ENCODE measurements at regions not wholly inside any gene's neighbourhood (a gene's known extent, or its start where the extent isn't known, plus 50 kb on each side); places are given as distances from the start of the nearest gene placed in this dataset.

DNA sequence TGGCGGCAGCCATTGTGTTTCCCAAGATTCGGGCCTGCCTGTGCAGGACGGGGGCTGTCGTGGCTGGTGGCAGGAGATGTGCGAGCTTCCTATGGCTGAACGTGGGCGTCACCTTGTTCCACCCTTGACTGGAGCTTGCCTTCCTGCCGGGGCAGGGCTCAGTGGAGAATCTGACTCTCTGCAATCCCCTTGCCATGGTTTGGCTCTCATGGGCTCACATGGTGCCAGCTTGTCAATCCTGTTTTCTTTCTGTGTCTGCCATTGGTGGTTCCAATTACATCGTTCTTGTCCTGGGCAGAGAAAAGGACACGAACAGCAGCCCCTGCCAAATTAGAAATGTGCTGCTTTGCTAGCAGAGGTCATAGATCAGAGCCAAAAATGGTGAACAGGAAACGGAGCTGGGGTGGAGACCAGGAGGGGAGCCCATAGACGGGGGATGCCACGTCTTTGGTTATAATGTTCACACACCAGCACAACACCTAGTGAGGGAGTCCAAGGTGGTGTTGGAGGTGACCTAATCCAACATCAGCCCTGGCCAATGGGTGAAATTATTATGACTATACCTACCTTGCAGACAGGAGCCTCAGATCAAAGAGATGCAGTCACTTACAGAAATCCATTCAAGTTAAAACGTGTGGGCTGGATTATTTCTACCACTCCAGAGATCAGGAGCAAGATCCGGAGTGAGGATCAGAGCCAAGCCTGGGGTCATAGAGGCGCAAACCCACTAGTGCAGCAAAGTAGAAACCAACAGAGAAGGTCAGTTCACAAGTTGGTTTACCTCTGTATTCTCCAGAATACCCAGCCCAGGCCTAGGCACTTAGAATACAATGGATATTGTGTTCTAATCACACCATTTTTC is 253.1 kb downstream of the SIPA1L2 start:
- Mint-ChIP-seq H3K27ac (no peak overlapping the region), H3K9me3 (no peaks in the 10 kb centered on the region), H3K4me3 (no peak overlapping the region), H3K4me1 (peaks cover 5% of the 10 kb centered on the region), H3K36me3 (no peaks in the 10 kb centered on the region), H3K27me3 (no peaks in the 10 kb centered on the region)
- no peak for DNase-seq

DNA sequence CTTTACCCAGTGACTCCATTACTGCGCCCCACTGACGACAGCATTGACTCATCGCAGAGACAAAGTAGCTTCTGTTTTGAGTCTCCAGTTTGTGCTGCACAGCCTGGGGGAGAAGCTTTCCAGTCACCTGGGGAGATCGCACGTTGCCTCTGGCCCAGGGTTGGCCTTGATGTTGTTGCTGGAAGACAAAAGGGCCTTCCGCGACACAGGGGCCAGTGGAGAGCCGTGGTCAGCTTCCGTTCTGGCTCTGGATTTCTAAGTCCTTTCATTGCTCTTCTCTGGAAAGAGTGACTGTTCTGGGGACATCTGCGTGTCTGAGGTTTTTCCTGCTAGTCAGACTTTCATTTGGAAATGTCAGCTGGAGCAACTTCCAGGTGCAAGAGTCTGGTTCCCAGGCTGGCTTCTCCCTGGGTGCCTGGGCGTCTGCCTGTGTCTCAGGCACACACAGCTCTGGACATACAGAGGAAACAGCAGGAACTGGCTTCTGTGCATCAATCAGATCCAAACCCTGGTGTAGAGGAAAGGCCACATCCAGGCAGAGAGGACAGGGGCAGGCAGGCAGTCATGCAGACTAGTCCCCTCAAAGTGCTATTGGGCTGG is 257.0 kb downstream of the SIPA1L2 start:
- Mint-ChIP-seq H3K4me3 (no peak overlapping the region), H3K36me3 (no peaks in the 10 kb centered on the region), H3K9me3 (no peaks in the 10 kb centered on the region), H3K27me3 (no peaks in the 10 kb centered on the region), H3K4me1 (peaks cover 5% of the 10 kb centered on the region), H3K27ac (no peak overlapping the region)
- DNase-seq: no peak

DNA sequence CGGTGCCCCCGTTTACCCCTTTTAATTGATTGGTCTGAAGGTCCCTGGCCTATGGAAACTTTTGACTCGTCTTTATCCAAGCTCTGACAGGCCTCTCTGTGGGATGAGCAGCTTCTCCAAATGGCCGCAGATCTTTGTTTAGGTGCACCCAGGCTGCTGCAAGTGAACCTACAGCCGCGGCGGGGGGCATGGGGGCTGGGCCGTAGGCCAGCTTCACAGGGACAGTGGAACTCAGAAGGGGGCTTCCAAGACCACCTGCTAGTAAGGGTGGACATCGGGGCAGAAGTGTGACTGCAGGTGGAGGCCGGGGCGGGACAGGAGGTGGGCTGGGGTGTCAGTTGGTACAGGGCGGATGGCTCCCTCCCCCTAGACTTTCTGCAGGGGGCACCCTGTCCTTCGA is 257.5 kb downstream of the SIPA1L2 start:
- no peaks in the 10 kb centered on the region for H3K36me3 Mint-ChIP-seq
- peaks cover 4% of the 10 kb centered on the region for H3K4me1 Mint-ChIP-seq
- no peak for DNase-seq
- H3K4me3 Mint-ChIP-seq: no peak overlapping the region
- no peaks in the 10 kb centered on the region for H3K27me3 Mint-ChIP-seq
- no peak overlapping the region for H3K27ac Mint-ChIP-seq
- no peaks in the 10 kb centered on the region for H3K9me3 Mint-ChIP-seq

DNA sequence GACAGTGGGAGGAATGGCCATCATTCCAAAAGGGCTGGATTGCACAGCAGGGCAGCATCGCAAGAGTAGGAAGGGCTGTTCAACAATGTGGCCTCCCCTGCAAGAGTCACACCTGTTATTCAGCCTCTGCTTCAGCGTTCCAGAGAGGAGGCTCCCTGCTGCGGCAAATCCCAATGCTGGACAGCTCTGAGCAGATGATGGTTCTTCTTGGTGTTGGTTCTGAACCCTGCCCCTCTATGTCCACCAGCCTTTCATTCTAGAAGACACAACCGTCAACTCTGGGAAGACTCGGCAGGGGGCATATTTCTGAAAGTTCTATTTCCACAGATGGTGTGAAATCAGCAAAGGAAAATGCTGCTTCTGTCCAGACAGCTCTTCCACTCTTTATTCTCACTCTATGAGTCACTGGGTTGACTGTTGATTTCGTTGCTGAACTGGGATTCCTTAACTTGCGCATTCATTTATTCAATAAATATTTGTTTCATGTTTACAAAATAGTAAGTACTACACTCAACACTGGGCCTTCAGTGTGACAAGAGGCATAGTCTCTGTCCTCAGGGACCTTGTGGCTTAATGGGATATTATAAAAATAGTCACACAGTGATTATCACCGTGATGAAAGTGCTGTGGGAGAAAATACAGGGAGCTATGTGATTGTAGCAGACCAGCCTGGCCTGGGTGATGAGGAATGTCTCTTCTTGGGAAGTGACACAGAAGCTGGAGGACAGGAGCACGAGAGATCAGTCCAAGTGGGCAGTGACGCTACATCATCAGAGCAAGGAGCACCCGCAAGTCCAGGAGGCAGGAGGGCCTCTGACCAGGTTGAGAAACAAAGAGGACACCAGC is 260.3 kb downstream of the SIPA1L2 start:
- H3K9me3 Mint-ChIP-seq: no peaks in the 10 kb centered on the region
- no peak for DNase-seq
- no peak overlapping the region for H3K27ac Mint-ChIP-seq
- no peaks in the 10 kb centered on the region for H3K27me3 Mint-ChIP-seq
- H3K36me3 Mint-ChIP-seq: no peaks in the 10 kb centered on the region
- no peak overlapping the region for H3K4me3 Mint-ChIP-seq
- H3K4me1 Mint-ChIP-seq: no peaks in the 10 kb centered on the region

DNA sequence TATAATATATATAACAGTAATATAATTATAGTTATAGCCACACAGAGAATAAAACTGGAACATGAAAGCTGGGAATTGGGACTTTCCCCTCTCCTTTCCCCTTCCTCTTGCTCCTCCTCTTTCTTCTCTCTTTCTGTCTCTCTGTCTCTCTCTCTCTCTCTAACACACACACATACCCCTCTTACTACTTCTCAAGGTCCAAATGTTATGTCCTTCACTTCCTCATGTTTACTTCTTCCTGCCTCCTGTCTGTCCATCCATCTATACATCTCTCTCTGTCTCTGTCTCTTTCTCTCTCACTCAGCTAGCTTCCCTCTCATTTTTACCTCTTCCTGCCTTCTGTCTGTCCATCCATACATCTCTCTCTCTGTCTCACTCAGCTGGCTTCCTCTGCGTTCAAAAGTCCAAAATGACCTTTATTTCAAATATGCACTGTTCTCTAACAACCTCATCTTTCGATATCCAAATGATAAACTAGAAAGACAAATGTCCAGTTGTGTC is 261.1 kb downstream of the SIPA1L2 start:
- Mint-ChIP-seq H3K4me1 (no peaks in the 10 kb centered on the region), H3K27ac (no peak overlapping the region)

DNA sequence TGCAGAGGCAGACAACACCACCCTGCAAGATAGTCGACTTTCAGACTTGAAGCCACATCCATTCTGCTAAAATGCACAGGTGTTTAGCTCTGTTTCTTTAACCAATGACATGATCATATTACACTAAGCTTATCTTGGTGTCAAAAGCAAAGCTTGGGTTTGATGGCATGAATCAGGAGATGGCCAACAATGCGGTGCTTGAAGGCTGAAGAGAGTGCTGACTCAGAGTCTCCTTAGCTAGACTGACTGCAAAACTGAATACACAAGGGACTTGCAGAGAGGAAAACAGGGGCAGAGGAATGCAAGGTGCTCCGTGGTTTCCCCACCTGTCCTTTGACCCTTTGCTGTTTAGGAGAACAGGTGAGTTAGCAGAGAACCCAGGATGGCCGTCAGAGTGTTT is 262.6 kb downstream of the SIPA1L2 start:
- no peaks in the 10 kb centered on the region for H3K36me3 Mint-ChIP-seq
- no peaks in the 10 kb centered on the region for H3K27me3 Mint-ChIP-seq
- no peaks in the 10 kb centered on the region for H3K4me1 Mint-ChIP-seq
- DNase-seq: no peak
- no peaks in the 10 kb centered on the region for H3K9me3 Mint-ChIP-seq
- no peak overlapping the region for H3K4me3 Mint-ChIP-seq
- no peak overlapping the region for H3K27ac Mint-ChIP-seq

More for the DNA sequence above, 261.1 kb downstream of the SIPA1L2 start:
- Mint-ChIP-seq H3K9me3 (no peaks in the 10 kb centered on the region), H3K27me3 (no peaks in the 10 kb centered on the region), H3K36me3 (no peaks in the 10 kb centered on the region), H3K4me3 (no peak overlapping the region)
- DNase-seq: no peak

DNA sequence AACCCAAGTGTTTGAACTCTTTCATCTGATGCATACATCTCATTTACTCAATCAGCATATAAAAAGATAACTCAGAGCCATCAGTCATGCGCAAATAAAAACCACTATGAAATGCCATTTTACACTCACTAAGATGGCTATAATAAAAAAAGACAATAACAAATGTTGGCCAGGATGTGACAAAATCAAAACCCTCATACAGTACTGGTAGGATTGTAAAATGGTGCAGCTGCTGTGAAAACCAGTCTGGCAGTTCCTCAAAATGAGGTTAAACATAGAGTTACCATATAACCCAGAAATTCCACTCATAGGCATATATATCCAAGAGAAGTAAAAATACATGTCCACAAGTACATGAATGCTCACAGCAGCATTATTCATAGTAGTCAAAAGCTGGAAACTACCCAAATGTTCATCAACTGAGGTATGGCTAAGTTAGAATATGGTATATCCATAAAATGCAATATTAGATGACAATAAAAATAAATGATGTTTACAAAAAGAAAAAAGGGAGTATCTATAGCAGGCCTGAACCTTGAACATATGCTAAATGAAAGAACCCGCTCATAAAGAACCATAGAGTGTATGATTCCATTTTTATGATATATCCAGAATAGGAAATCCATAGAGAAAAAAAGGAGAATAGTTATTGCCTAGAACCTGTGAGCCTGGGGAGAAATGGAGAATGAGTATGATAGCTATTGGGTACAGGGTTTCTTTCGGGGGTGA is 265.1 kb downstream of the SIPA1L2 start:
- Mint-ChIP-seq H3K27ac (no peak overlapping the region), H3K36me3 (no peaks in the 10 kb centered on the region), H3K4me1 (no peaks in the 10 kb centered on the region), H3K4me3 (no peak overlapping the region), H3K9me3 (no peaks in the 10 kb centered on the region), H3K27me3 (no peaks in the 10 kb centered on the region)
- no peak for DNase-seq

DNA sequence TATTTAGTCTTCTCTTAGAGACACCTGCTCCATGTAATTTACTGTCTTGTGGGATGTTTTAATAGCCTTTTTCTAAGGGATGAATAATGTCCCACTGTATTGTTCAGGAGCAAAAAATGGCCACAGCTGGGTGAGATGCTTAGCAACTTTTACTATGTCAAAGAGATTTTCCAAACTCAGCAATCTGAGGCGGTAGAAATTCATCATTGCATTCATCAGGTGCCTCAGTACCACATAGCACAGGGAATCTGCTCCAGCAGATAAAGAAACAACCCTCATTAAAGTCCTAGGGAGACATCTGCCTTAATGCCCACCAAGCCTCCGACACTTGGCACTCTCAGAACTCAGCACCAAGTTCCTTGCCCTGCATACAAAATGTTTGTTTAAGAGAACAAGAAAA is 266.9 kb downstream of the SIPA1L2 start:
- no peak overlapping the region for H3K4me3 Mint-ChIP-seq
- no peaks in the 10 kb centered on the region for H3K27me3 Mint-ChIP-seq
- no peaks in the 10 kb centered on the region for H3K36me3 Mint-ChIP-seq
- H3K4me1 Mint-ChIP-seq: no peaks in the 10 kb centered on the region
- no peaks in the 10 kb centered on the region for H3K9me3 Mint-ChIP-seq
- DNase-seq: no peak
- H3K27ac Mint-ChIP-seq: no peak overlapping the region

DNA sequence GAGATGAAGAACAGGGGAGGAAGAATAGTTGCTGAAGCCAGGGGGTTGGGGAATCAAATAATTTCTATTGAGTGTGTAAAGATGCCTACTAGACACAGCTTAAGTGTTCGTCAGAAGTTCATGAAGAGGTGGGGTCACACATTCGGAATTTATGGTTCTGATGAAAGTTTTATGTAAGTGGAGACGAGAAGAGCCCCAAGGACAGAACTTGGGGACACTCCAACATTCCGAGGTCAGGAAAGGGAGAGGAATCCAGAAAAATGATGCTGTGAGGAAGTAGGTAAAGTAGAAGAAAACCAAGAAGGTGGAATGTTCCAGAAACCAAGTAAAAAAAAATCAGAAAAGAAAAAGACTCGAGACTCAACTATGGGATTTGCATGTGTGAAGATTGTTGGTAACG is 272.5 kb downstream of the SIPA1L2 start:
- H3K4me3 Mint-ChIP-seq: no peak overlapping the region
- no peak overlapping the region for H3K27ac Mint-ChIP-seq
- H3K9me3 Mint-ChIP-seq: no peaks in the 10 kb centered on the region
- H3K36me3 Mint-ChIP-seq: no peaks in the 10 kb centered on the region
- no peak for DNase-seq
- H3K4me1 Mint-ChIP-seq: no peaks in the 10 kb centered on the region
- H3K27me3 Mint-ChIP-seq: peaks cover 6% of the 10 kb centered on the region

DNA sequence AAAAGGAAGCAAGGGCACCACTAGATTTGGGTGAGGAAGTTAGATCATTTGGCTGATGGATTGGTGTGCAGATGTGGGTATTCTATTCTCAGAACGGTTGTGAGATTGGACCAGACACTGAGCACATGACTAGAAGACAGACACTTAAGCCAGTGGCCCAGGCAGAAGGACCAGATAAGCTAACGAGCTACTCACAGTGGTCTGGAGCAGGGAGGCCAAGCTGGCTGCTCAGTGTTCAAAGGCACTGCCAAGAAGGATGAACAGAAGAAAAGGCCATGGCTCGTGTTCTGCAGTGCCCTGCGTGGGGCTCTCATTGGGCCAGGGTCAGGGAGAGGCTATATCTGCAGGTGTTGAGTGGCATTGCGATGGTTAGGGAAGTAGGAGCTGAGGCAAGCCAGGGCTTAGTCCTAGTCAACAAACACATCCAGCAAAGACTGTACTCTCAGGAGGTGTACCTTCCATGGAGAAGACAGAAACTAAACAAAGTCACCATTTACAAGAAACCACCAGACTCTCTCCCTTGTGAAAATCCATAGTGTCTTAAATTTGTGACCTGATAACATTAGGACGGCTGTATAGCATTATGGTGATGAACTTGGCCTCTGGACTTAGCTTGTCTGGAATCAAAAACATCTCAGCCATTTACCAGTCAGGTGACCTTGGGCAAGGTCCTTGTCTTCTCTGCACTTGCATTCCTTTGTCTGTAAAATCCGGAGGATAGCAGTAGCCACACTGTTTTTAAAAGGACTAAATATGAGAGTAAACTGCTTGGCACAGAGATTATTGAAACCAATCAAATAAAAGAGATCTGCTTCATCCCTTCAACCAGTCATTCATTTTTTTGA is 274.5 kb downstream of the SIPA1L2 start:
- Mint-ChIP-seq H3K9me3 (no peaks in the 10 kb centered on the region), H3K4me1 (no peaks in the 10 kb centered on the region), H3K4me3 (no peak overlapping the region), H3K36me3 (no peaks in the 10 kb centered on the region), H3K27ac (no peak overlapping the region), H3K27me3 (peaks cover 11% of the 10 kb centered on the region)
- no peak for DNase-seq

DNA sequence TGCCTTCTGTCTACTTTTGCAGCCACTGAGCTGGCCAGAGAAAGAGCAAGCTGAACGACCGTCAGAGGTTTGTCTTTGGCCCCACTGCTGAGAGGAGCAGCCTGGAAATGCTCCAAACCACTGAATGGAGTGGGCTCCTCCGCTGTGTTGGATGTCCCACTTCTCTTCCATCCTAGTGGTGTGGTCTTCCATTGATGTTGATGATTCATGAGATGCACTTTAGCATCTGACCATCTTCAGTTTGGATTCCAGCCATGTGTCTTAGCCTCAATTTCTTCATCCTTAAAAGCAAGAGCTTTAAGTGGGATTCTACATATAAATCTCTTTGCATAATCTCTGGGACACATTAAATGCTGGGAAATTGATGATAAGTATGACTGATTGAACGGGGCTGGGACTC is 276.9 kb downstream of the SIPA1L2 start:
- Mint-ChIP-seq H3K27me3 (peaks cover 24% of the 10 kb centered on the region), H3K27ac (no peak overlapping the region)

DNA sequence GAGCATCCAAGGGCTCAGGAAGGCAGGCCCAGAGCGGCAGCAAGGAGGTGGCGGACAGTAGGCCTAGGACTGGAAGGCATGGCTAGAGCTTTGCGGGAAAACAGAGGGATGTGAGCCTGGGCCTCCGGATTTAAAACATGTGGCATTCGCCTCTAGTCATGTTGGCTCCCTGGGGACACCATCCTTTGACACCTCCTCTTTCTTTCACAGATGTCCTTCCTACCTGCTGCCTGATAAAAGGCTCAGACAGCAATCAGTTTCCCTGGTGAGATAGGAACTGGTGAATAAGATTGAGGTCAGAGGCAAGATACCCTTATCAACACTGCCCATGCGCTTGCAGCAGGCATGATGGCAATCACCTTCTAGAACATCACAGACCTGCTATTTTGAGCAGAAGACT is 277.6 kb downstream of the SIPA1L2 start:
- Mint-ChIP-seq H3K27me3 (peaks cover 24% of the 10 kb centered on the region), H3K4me3 (no peak overlapping the region), H3K9me3 (no peaks in the 10 kb centered on the region), H3K36me3 (no peaks in the 10 kb centered on the region), H3K27ac (no peak overlapping the region), H3K4me1 (no peaks in the 10 kb centered on the region)
- DNase-seq: no peak

More for the DNA sequence above, 276.9 kb downstream of the SIPA1L2 start:
- Mint-ChIP-seq H3K4me3 (no peak overlapping the region), H3K4me1 (no peaks in the 10 kb centered on the region), H3K9me3 (no peaks in the 10 kb centered on the region), H3K36me3 (no peaks in the 10 kb centered on the region)
- no peak for DNase-seq

DNA sequence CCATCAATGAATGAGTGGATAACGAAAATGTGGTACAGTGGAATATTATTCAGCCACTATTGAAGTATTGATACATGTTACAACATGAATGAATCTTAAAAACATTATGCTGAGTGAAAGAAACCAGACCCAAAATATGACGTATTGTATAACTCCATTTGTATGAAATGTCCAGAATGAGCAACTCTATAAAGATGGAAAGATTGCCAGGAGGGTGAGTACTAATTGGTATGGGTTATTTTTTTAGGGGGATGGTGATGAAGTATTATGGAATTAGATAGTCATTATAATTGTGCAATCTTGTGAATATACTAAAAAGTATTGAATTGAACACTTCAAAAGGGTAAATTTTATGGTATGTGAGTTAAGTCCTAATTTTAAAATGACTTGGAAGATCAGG is 278.6 kb downstream of the SIPA1L2 start:
- H3K4me3 Mint-ChIP-seq: no peak overlapping the region
- H3K36me3 Mint-ChIP-seq: no peaks in the 10 kb centered on the region
- no peaks in the 10 kb centered on the region for H3K4me1 Mint-ChIP-seq
- peaks cover 24% of the 10 kb centered on the region for H3K27me3 Mint-ChIP-seq
- H3K9me3 Mint-ChIP-seq: no peaks in the 10 kb centered on the region
- no peak for DNase-seq
- H3K27ac Mint-ChIP-seq: no peak overlapping the region

DNA sequence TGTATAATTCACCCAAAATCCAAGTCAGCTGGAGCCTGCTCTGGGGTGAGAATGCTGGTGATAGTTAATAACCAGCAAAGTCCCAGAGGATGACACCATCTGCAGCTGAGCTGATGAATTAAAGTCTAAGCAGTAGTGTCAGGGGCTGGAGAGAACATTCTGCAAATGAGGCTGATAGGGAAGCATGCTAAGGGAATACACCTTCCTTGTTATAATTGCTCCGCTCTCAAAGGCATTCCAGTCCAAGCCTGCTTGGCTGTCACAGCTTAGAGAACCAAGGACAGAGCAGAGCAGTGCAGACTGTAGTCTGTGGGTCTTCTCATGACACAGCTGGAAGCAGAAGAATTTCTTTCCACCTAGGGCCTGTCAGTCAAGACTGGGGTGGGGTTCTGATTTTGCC is 283.1 kb downstream of the SIPA1L2 start:
- Mint-ChIP-seq H3K27me3 (peaks cover 22% of the 10 kb centered on the region), H3K4me3 (no peak overlapping the region), H3K9me3 (peaks cover 6% of the 10 kb centered on the region), H3K27ac (no peak overlapping the region), H3K36me3 (no peaks in the 10 kb centered on the region), H3K4me1 (no peaks in the 10 kb centered on the region)
- no peak for DNase-seq

Measured in activated naive CD8-positive, alpha-beta T cell treated with anti-CD3 and anti-CD28 coated beads for 36 hours (primary cell).